Keratinocyte (primary cell): ENCODE measurements at regions not wholly inside any gene's neighbourhood (a gene's known extent, or its start where the extent isn't known, plus 50 kb on each side); places are given as distances from the start of the nearest gene placed in this dataset.

Experiments used
- EZH2 ChIP-seq: IDR thresholded peaks from one replicate; pipeline ENCODE4 v1.6.1; 2012; ENCODE audit warnings: inconsistent platforms, mild to moderate bottlenecking, low read length, moderate library complexity
- TF ChIP-seq, protein P1 (sequence below), 3 experiments: IDR thresholded peaks in 1 of 3; conservative IDR thresholded peaks in 1 of 3; optimal IDR thresholded peaks in 1 of 3; 2 replicates in 2 of 3; 3 replicates in 1 of 3; pipeline versions ENCODE3 to v1.5.1; 2011; ENCODE audit warnings: low read length in 3 of 3, mild to moderate bottlenecking in 3 of 3, moderate library complexity in 2 of 3, control low read depth in 1 of 3, inconsistent platforms in 1 of 3; ENCODE audit not compliant: insufficient read depth in 2 of 3; ENCODE audit errors: extremely low read depth in 1 of 3

DNA sequence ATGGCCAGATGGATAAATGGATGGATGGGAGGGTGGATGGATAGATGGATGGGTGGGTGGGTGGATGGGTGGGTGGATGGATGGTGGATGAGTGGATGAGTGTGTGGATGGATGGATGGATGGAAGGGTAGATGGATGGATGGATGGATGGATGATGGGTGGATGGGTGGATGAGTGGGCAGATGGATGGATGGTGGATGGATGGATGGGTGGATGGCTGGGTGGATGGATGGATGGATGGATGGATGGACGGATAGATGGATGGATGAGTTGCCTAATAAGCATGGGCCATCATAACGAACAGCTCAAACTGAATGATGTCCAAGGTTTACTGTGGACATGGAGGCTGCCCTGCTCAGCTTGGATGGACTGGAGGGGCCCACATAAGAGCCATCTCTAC, 89.8 kb upstream of the SMIM23 start:
- TF ChIP-seq, protein P1, sequence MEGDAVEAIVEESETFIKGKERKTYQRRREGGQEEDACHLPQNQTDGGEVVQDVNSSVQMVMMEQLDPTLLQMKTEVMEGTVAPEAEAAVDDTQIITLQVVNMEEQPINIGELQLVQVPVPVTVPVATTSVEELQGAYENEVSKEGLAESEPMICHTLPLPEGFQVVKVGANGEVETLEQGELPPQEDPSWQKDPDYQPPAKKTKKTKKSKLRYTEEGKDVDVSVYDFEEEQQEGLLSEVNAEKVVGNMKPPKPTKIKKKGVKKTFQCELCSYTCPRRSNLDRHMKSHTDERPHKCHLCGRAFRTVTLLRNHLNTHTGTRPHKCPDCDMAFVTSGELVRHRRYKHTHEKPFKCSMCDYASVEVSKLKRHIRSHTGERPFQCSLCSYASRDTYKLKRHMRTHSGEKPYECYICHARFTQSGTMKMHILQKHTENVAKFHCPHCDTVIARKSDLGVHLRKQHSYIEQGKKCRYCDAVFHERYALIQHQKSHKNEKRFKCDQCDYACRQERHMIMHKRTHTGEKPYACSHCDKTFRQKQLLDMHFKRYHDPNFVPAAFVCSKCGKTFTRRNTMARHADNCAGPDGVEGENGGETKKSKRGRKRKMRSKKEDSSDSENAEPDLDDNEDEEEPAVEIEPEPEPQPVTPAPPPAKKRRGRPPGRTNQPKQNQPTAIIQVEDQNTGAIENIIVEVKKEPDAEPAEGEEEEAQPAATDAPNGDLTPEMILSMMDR (optimal IDR thresholded peaks at IDR 0.05 in 1 of 3, IDR thresholded peaks at IDR 0.05 in 1 of 3, conservative IDR thresholded peaks at IDR 0.05 in 1 of 3; ENCODE audit: extremely low read depth in 1 of 3, insufficient read depth in 2 of 3, low read length in 3 of 3): no peak
- TF ChIP-seq EZH2: no peak
